ENCODE measurements at regions not wholly inside any gene's neighbourhood (a gene's known extent, or its start where the extent isn't known, plus 50 kb on each side); places are given as distances from the start of the nearest gene placed in this dataset.
"Not testable (repeated sequence)": the region's sequence is repeated elsewhere in the genome, so short reads cannot be mapped to it uniquely, and the experiment has no call there.

DNA sequence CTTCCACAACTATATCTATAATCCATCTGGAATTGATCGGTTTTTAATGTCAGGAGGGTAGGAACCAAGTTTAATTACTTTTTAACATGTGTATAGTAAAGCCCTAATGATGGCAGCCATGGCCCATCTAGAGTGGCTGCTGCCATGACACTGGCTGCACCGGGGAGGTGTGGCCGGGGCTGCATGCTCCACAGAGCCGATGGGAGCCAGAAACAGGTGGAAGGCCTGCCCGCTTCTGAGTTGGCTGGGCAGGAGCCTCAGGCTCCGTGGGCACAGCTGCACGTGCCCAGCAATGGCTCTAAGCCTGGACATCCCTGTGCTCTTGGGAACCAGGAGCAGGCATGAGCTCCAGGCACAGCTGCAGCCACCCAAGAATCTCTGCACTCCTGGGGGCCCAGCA is 73.0 kb downstream of the GBP6 start:
- Histone ChIP-seq H3K9me3 (peaks cover 0 to 11% (median 0%) of the 10 kb centered on the region in 3 donors), H3K27me3 (no peaks in the 10 kb centered on the region), H3K4me1 (no peaks in the 10 kb centered on the region), H3K36me3 (replicated peaks in 1 of 2; ENCODE audit: insufficient read depth in 1 of 2, low read depth in 2 of 2) (no peaks in the 10 kb centered on the region), H3K4me3 (no peak overlapping the region), H3K27ac (no peak overlapping the region)
- intact Hi-C loops (cut with DNase I): no loop called here
- TF ChIP-seq, protein P1, sequence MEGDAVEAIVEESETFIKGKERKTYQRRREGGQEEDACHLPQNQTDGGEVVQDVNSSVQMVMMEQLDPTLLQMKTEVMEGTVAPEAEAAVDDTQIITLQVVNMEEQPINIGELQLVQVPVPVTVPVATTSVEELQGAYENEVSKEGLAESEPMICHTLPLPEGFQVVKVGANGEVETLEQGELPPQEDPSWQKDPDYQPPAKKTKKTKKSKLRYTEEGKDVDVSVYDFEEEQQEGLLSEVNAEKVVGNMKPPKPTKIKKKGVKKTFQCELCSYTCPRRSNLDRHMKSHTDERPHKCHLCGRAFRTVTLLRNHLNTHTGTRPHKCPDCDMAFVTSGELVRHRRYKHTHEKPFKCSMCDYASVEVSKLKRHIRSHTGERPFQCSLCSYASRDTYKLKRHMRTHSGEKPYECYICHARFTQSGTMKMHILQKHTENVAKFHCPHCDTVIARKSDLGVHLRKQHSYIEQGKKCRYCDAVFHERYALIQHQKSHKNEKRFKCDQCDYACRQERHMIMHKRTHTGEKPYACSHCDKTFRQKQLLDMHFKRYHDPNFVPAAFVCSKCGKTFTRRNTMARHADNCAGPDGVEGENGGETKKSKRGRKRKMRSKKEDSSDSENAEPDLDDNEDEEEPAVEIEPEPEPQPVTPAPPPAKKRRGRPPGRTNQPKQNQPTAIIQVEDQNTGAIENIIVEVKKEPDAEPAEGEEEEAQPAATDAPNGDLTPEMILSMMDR (IDR thresholded peaks at IDR 0.05): no peak
- TF ChIP-seq POLR2A (IDR thresholded peaks at IDR 0.05): no peak
- ATAC-seq (no peak), DNase-seq (no peak)
- WGBS, 2 donors: 85 to 94% methylated on average over 5 to 7 of the region's 7 CpGs

DNA sequence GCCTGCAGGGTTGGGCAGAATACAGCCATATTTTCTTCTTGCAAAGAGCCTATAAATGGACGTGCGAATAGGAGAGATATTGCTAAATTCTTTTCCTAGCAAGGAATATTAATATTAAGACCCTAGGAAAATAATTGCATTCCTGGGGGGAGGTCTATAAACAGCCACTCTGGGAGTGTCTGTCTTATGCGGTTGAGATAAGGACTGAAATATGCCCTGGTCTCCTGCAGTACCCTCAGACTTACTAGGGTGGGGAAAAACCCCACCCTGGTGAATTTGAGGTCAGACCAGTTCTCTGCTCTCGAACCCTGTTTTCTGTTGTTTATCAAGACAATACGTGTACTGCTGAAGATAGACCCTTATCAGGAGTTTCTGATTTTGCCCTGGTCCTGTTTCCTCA is 74.4 kb downstream of the GBP6 start:
- peaks cover 0 to 11% (median 0%) of the 10 kb centered on the region in 3 donors for H3K9me3 ChIP-seq
- intact Hi-C loops (cut with DNase I); H3K27ac ChIP-seq; ATAC-seq; DNase-seq; H3K4me1 ChIP-seq; H3K4me3 ChIP-seq; H3K27me3 ChIP-seq; H3K36me3 ChIP-seq (replicated peaks in 1 of 2; ENCODE audit: insufficient read depth in 1 of 2, low read depth in 2 of 2): not testable (repeated sequence)
- 85 to 93% methylated on average over 5 of the region's 5 CpGs for WGBS, 2 donors

DNA sequence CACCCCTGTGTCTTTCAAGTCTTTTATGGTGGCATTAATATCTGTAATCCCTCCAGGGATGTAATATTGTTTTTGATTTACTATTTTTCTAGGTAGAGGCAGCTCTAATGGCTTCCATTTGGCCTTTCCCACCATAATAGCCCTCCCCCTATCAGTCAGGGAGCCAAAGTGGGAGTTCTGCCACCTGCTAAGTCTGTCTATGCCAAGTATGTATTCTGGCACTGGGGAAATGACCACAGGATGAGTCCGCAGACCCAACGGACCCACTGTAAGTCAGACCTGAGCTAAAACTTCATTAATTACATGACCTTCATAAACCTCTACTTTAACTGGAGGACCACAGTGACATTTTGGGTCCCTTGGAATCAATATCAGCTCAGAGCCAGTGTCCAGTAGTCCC is 77.1 kb downstream of the GBP6 start:
- intact Hi-C loops (cut with DNase I): no loop called here
- Histone ChIP-seq H3K9me3 (peaks cover 0 to 11% (median 0%) of the 10 kb centered on the region in 3 donors), H3K27me3 (no peaks in the 10 kb centered on the region), H3K27ac (no peak overlapping the region), H3K4me3 (no peak overlapping the region), H3K4me1 (no peaks in the 10 kb centered on the region), H3K36me3 (replicated peaks in 1 of 2; ENCODE audit: insufficient read depth in 1 of 2, low read depth in 2 of 2) (no peaks in the 10 kb centered on the region)
- no peak for DNase-seq
- TF ChIP-seq POLR2A (IDR thresholded peaks at IDR 0.05): no peak
- TF ChIP-seq, protein P1 (IDR thresholded peaks at IDR 0.05): no peak
- WGBS, 2 donors: 89 to 92% methylated on average over 2 of the region's 2 CpGs
- no peak for ATAC-seq

DNA sequence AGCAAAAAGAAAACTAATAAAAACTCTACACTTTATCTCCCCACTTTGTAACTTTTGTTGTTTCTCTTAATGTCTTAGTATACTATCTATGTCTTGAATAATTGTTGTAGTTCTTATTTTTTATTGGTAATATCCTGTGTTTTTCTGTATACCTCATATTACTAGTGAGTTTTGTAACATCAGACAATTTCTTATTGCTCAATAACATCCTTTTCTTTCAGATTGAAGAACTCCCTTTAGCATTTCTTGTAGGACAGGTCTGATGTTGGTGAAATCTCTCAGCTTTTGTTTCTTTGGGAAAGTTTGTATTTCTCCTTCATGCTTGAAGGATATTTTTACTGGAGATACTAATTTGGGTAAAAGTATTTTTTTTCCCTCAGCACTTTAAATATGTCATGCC is 79.8 kb upstream of the LRRC8B start:
- no peaks in the 10 kb centered on the region for H3K36me3 ChIP-seq (replicated peaks in 1 of 2; ENCODE audit: insufficient read depth in 1 of 2, low read depth in 2 of 2)
- TF ChIP-seq POLR2A (IDR thresholded peaks at IDR 0.05): no peak
- TF ChIP-seq, protein P1 (IDR thresholded peaks at IDR 0.05): no peak
- no peak overlapping the region for H3K27ac ChIP-seq
- H3K4me3 ChIP-seq: no peak overlapping the region
- H3K27me3 ChIP-seq: no peaks in the 10 kb centered on the region
- ATAC-seq (no peak), DNase-seq (no peak)
- peaks cover 0 to 1% (median 0%) of the 10 kb centered on the region in 3 donors for H3K9me3 ChIP-seq
- H3K4me1 ChIP-seq: no peaks in the 10 kb centered on the region
- intact Hi-C loops (cut with DNase I): no loop called here

DNA sequence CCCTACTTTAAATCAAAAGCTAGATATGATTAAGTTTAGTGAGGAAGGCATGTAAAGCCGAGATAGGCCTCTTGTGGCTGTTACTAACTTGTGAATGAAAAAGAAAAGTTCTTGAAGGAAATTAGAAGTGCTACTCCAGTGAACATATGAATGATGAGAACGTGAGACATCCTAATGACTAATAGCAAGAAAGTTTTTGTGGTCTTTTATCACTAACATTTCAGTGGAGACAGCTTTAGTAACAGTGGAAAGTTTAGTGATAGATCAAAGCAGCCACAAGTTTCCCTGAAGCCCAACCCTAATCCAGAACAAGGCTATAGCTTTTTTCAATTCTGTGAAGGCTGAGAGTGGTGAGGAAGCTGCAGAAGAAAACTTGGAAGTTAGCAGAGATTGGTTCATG is 73.6 kb upstream of the LRRC8B start:
- Histone ChIP-seq H3K36me3 (replicated peaks in 1 of 2; ENCODE audit: insufficient read depth in 1 of 2, low read depth in 2 of 2) (no peaks in the 10 kb centered on the region), H3K27ac (no peak overlapping the region), H3K4me1 (no peaks in the 10 kb centered on the region), H3K27me3 (no peaks in the 10 kb centered on the region), H3K4me3 (no peak overlapping the region), H3K9me3 (no peaks in the 10 kb centered on the region)
- TF ChIP-seq, protein P1 (IDR thresholded peaks at IDR 0.05): no peak
- TF ChIP-seq POLR2A (IDR thresholded peaks at IDR 0.05): no peak
- DNase-seq (no peak), ATAC-seq (no peak)
- intact Hi-C loops (cut with DNase I): loop anchor here (10.0 kb wide), 1 partner anchor 446 kb away; no protein-coding TSS in a partner anchor
- 68 to 74% methylated on average over 2 of the region's 2 CpGs for WGBS, 2 donors
